GM18505 (cell line): ENCODE measurements at regions not wholly inside any gene's neighbourhood (a gene's known extent, or its start where the extent isn't known, plus 50 kb on each side); places are given as distances from the start of the nearest gene placed in this dataset.

Experiments
- ATAC-seq: cut with Tn5 transposase; IDR thresholded peaks from one replicate; pipeline ENCODE4 v1.9.1; 2021; ENCODE audit not compliant: unreplicated experiment
- POLR2A ChIP-seq: IDR thresholded peaks from 4 replicates; pipeline ENCODE4 v1.6.1; 2011; ENCODE audit warnings: borderline replicate concordance; ENCODE audit not compliant: insufficient read depth, insufficient read length; ENCODE audit errors: extremely low read depth

- no peak for TF ChIP-seq POLR2A
- no peak for ATAC-seq
Observed at GRCh38 chr1:195999022-195999421, 609.2 kb downstream of the KCNT2 start.

GRCh38 chr1:195981448-195982139 is 626.6 kb downstream of the KCNT2 start:
- no peak for ATAC-seq
- TF ChIP-seq POLR2A = no peak

GRCh38 chr1:195979646-195980045 is 628.6 kb downstream of the KCNT2 start:
- TF ChIP-seq POLR2A = no peak
- no peak for ATAC-seq

DNA sequence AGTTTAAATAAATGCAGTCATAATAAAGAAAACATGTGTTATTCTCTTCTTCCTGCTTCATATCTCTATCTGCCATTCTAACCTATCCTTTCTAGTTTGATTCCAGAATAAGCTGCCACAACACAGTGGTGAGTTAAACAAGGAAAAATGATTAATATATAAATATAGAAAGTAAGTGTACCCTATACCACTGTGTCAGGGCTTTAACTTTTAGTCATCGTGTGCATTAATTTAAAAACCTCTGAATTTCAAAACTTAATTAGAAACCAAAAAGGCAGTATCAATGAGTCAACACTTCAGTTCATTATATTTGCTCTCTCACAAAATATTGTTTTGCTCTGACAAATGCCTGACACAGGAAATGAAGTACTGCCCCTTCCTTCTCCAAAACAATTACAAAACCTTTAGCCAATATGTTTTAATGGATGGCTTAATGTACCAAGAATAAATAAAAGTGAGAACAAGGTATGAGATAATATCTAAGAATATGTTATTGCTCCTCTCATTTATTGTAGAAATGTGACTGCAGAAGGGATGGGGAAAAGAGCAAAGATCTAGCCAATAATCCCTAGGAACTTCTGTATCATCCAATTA is 634.8 kb downstream of the KCNT2 start:
- ATAC-seq = no peak
- no peak for TF ChIP-seq POLR2A

DNA sequence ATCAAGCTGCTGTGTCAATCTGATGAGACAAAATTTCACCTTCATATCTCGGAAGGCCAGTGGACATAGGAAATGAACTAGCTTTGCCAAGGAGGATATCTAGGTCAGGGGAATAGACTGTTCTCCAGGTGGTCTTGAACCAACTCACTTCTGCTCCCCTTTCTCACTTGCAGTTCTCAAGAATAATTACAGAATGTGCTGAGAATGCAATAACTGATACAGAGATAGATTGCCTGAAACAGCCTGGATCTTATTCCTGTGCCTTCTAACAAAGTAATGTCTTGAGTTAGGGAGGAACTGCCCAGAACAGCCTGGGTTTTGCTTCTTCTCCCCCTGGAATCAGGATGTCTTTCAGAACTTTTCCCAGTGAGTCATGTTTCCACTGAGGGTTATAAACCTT is 636.7 kb downstream of the KCNT2 start:
- no peak for ATAC-seq
- TF ChIP-seq POLR2A = no peak

- TF ChIP-seq POLR2A = no peak
- ATAC-seq = no peak
Observed at GRCh38 chr1:195970209-195970608, 638.0 kb downstream of the KCNT2 start.

DNA sequence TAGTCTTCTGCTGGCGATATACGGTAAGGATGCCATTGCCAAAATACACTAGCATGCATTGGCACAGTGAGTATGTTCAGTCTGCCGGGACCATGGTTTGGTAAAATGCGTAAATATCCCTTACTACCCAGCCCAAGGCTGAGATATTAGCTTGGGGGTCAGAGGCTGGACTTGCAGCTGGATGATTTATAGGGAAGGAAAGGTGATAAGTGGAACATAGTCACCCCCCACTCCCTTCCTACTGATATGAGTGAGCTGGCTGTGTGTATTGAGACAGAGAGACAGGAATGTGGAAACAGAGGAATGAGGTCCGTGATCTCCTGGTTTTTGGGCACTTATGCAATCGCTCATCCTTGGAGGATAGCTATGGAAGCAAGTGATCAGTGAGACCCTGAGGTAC is 642.8 kb downstream of the KCNT2 start:
- no peak for TF ChIP-seq POLR2A
- no peak for ATAC-seq

DNA sequence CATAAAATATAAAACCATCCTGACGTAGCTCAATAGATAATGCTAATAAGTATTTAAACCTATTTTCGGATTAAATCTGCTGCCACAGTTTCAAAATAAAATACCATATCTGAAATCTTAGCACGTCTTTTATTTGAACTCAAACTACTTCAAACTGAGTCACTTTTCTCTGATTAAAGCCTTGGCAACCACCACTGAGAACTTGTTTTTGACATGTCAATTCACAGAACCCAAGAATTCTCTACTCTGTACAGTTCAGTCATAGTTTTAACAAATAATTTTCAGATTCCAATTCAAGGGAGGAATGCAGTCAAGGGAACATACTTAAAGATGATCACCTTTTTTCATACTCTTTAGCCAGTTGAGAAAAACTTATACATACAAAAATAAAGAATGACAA is 643.2 kb downstream of the KCNT2 start:
- TF ChIP-seq POLR2A = no peak
- no peak for ATAC-seq

DNA sequence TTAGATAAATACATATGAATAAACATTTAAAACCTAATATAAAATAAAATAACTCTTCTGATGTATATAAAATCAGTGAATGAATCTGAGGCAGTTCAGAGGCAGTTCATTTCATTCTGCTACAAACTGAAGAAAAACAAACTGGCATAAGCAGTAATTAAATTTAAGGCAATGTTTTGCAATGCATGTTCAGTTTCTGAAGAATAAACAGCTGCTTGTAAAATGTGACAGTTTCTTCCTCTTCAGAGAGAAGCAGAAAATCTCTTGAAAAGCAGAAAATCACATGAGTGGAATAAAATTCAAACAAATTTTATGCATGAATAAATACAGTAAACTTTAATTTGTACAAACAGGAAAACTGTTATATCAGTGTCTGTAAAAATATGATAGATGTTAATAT is 643.7 kb downstream of the KCNT2 start:
- ATAC-seq = no peak

DNA sequence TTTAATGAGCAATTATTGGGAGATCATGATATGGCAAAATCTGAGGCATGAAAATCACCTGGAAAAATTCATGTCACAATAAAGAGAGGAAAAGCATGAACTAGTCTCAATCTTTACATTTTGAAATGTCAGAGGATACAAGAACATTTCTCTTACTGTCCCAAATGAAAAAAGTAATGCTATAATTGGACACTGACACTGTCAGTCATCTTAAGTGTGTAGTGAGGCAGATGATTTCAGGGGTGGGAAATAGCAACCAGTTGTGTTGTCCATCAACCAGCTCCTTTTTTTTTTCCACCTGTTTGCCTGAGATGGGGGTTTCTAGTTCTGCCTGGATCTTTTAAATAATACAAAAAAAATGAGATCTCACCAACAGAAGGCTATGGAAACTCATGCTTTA is 646.2 kb downstream of the KCNT2 start:
- TF ChIP-seq POLR2A = no peak
- ATAC-seq = no peak

More for the DNA sequence above, 643.7 kb downstream of the KCNT2 start:
- no peak for TF ChIP-seq POLR2A

- no peak for ATAC-seq
Observed at GRCh38 chr1:195960580-195960979, 647.7 kb downstream of the KCNT2 start.

DNA sequence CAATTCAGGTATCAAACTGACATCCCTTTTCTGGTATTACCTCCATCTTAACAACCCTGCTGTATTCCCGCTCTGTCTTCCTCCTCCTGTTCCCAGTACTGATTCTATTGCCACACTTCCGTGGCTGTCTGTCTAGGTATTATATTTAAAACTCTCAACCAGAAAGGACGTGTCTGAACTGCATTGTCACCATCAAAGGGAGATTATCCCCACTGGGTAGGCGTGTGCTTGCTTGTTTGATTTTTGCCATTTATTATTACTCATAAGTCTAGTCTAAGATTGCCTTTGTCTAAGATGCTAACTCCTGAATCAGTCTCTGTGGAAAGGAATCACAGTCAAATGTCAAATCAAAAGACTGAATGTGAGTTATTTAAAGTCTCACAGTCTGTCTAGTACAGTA is 650.1 kb downstream of the KCNT2 start:
- ATAC-seq = no peak
- no peak for TF ChIP-seq POLR2A

More at GRCh38 chr1:195960580-195960979, 647.7 kb downstream of the KCNT2 start:
- no peak for TF ChIP-seq POLR2A

GRCh38 chr1:195956845-195957244 is 651.4 kb downstream of the KCNT2 start:
- no peak for TF ChIP-seq POLR2A
- ATAC-seq = no peak

DNA sequence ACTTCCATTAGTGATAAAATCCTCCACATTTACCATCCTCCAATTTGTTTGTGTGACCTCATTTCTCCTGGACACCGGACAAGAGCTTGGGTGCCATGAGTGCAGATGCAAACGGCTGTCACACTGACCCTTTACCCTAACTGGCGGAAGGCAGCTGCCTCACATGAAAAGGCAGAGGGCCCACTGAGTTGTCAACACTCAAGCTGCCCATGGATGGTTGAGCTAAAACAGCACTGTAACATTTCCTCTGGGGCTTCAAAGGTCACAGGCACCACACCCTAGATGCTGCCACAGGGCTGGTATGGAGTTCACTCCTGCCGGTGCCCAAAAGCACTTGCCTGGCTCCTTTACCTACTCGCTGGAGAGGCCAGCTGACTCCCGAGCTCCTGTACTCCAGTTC is 653.4 kb downstream of the KCNT2 start:
- TF ChIP-seq POLR2A = no peak
- ATAC-seq = no peak
